Smooth muscle cell (in vitro differentiated cells): ENCODE measurements at regions not wholly inside any gene's neighbourhood (a gene's known extent, or its start where the extent isn't known, plus 50 kb on each side); places are given as distances from the start of the nearest gene placed in this dataset.
A peak's percentile ranks its signal among the peaks of the same experiment; 100 is the strongest.

Source experiments
- DNase-seq: peaks from one replicate; lab custom pipeline; 2025; ENCODE audit not compliant: unreplicated experiment; lab: John Stamatoyannopoulos, UW
- H2AFZ ChIP-seq: fragments of 200-600 bp; sonication (generic); 2 replicates; pipeline ENCODE4 v1.6.0; 2016; ENCODE audit warnings: antibody characterized with exemption, low read depth, mild to moderate bottlenecking
- H3F3A ChIP-seq: fragments of 200-600 bp; sonication (generic); 2 replicates; pipeline ENCODE4 v1.6.0; 2017; ENCODE audit warnings: antibody characterized with exemption, low read depth
- H3K27ac ChIP-seq: fragments of 200-600 bp; sonication (generic); 2 replicates; pipeline ENCODE4 v1.5.1; 2016; ENCODE audit warnings: low read depth, mild to moderate bottlenecking
- H3K27me3 ChIP-seq: fragments of 200-600 bp; sonication (generic); 2 replicates; pipeline ENCODE4 v1.6.1; 2016; ENCODE audit warnings: low read depth, mild to moderate bottlenecking
- H3K36me3 ChIP-seq: fragments of 200-600 bp; sonication (generic); 2 replicates; pipeline ENCODE4 v1.5.1; 2016; ENCODE audit warnings: low read depth
- H3K4me1 ChIP-seq: fragments of 200-600 bp; sonication (generic); 2 replicates; pipeline ENCODE4 v1.5.1; 2016; ENCODE audit warnings: low read depth
- H3K4me2 ChIP-seq: fragments of 200-600 bp; sonication (generic); 2 replicates; pipeline ENCODE4 v1.6.0; 2016; ENCODE audit warnings: mild to moderate bottlenecking
- H3K4me3 ChIP-seq: fragments of 200-600 bp; sonication (generic); 2 replicates; pipeline ENCODE4 v1.5.1; 2016; ENCODE audit warnings: mild to moderate bottlenecking
- H3K79me2 ChIP-seq: fragments of 200-600 bp; sonication (generic); 2 replicates; pipeline ENCODE4 v1.6.0; 2016; ENCODE audit warnings: low read depth, mild to moderate bottlenecking
- H3K9ac ChIP-seq: fragments of 200-600 bp; sonication (generic); 2 replicates; pipeline ENCODE4 v1.6.0; 2016; ENCODE audit warnings: low read depth
- H3K9me3 ChIP-seq: fragments of 200-600 bp; sonication (generic); replicated peaks from 2 replicates; pipeline ENCODE4 v1.5.1; 2016; ENCODE audit warnings: low read depth
- H4K20me1 ChIP-seq: fragments of 200-600 bp; sonication (generic); 2 replicates; pipeline ENCODE4 v1.6.0; 2016; ENCODE audit warnings: low read depth
- WGBS: methylation state at CpG from one replicate; pipeline ENCODE4 v1.1.7; 2016; ENCODE audit warnings: low lambda C conversion rate; 5-methylcytosine and 5-hydroxymethylcytosine counted together
- TF ChIP-seq, protein P1 (sequence below): fragments of 200-600 bp; sonication (generic); IDR thresholded peaks from 2 replicates; pipeline ENCODE4 v1.5.1; 2017; ENCODE audit warnings: borderline replicate concordance, mild to moderate bottlenecking, antibody characterized with exemption; ENCODE audit not compliant: insufficient read depth, poor library complexity, severe bottlenecking

DNA sequence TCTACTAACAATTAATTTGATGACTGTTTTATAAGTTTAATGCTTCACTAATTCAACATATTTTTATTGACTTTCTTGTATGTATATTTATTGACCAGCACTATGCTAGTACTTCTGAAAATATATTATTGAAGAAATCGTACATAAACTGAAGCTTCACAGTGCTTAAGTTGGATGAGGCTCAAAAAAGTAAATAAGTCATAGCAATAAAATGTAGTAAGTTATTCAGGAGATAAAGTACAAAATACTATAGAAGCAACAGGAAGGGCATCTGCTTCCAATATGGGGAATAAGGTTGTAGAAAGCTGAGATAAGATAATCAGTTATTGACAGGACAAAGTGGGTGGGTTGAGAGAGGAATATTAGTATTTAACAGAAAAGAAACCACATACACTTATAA lies 944.9 kb upstream of the MIR17HG start:
- Histone ChIP-seq H3K9me3 (no peaks in the 10 kb centered on the region), H2AFZ (no peak overlapping the region), H3K27me3 (no peaks in the 10 kb centered on the region), H3K4me2 (no peak overlapping the region), H3K27ac (no peak overlapping the region), H3K9ac (no peak overlapping the region), H3K79me2 (no peaks in the 10 kb centered on the region), H3F3A (no peaks in the 10 kb centered on the region), H3K4me3 (no peak overlapping the region), H3K4me1 (no peaks in the 10 kb centered on the region), H3K36me3 (no peaks in the 10 kb centered on the region), H4K20me1 (no peaks in the 10 kb centered on the region)
- no peak for DNase-seq
- WGBS = 77% methylated on average over 1 of the region's 1 CpG
- TF ChIP-seq, protein P1, sequence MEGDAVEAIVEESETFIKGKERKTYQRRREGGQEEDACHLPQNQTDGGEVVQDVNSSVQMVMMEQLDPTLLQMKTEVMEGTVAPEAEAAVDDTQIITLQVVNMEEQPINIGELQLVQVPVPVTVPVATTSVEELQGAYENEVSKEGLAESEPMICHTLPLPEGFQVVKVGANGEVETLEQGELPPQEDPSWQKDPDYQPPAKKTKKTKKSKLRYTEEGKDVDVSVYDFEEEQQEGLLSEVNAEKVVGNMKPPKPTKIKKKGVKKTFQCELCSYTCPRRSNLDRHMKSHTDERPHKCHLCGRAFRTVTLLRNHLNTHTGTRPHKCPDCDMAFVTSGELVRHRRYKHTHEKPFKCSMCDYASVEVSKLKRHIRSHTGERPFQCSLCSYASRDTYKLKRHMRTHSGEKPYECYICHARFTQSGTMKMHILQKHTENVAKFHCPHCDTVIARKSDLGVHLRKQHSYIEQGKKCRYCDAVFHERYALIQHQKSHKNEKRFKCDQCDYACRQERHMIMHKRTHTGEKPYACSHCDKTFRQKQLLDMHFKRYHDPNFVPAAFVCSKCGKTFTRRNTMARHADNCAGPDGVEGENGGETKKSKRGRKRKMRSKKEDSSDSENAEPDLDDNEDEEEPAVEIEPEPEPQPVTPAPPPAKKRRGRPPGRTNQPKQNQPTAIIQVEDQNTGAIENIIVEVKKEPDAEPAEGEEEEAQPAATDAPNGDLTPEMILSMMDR = no peak

GRCh38 chr13:90403330-90404082 lies 944.0 kb upstream of the MIR17HG start:
- Histone ChIP-seq H3K9ac (no peak overlapping the region), H3K79me2 (no peaks in the 10 kb centered on the region), H4K20me1 (no peaks in the 10 kb centered on the region), H3K27me3 (no peaks in the 10 kb centered on the region), H3K27ac (no peak overlapping the region), H3K4me2 (no peak overlapping the region), H3K4me1 (no peaks in the 10 kb centered on the region), H3K9me3 (no peaks in the 10 kb centered on the region), H2AFZ (no peak overlapping the region), H3F3A (no peaks in the 10 kb centered on the region), H3K4me3 (no peak overlapping the region), H3K36me3 (no peaks in the 10 kb centered on the region)
- WGBS = 93% methylated on average over 14 of the region's 14 CpGs
- TF ChIP-seq, protein P1 = no peak
- DNase-seq = no peak

- Histone ChIP-seq H3K36me3 (no peaks in the 10 kb centered on the region), H3K27me3 (no peaks in the 10 kb centered on the region), H3K79me2 (no peaks in the 10 kb centered on the region), H3K27ac (no peak overlapping the region), H2AFZ (peak overlapping the region; percentile 38), H3K9ac (no peak overlapping the region), H3K4me1 (no peaks in the 10 kb centered on the region), H3K9me3 (no peaks in the 10 kb centered on the region), H3K4me2 (no peak overlapping the region), H3K4me3 (no peak overlapping the region), H3F3A (no peaks in the 10 kb centered on the region), H4K20me1 (no peaks in the 10 kb centered on the region)
- TF ChIP-seq, protein P1 = no peak
- WGBS = 82% methylated on average over 1 of the region's 1 CpG
- no peak for DNase-seq
Observed at GRCh38 chr13:90405301-90405700, 942.2 kb upstream of the MIR17HG start.

DNA sequence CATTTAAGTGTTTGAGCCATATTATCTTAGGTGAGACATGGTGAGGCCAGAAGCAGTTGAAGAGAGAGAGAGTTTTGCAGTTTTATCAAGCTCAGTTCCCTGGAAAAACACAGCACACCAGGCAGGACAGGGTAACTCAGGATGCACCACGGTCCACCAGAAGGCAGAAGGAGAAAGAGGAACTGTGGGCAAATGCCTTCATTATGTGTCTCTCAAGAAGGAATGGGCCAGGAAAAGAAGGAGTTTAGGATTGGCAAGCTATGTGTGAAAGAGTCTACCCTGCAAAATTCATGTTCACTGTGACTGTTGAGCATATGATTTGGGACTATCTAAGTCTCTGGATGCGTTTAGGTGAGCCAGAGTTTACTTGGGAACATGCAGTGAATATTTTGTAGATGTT lies 934.5 kb upstream of the MIR17HG start:
- Histone ChIP-seq H3K27me3 (no peaks in the 10 kb centered on the region), H3K4me3 (no peak overlapping the region), H3F3A (peaks cover 6% of the 10 kb centered on the region), H3K27ac (no peak overlapping the region), H3K79me2 (no peaks in the 10 kb centered on the region), H2AFZ (no peak overlapping the region), H3K4me1 (peaks cover 24% of the 10 kb centered on the region), H3K9ac (no peak overlapping the region), H3K9me3 (no peaks in the 10 kb centered on the region), H3K36me3 (no peaks in the 10 kb centered on the region), H3K4me2 (no peak overlapping the region), H4K20me1 (no peaks in the 10 kb centered on the region)
- DNase-seq = no peak
- TF ChIP-seq, protein P1 = no peak
- WGBS = 87% methylated on average over 2 of the region's 2 CpGs
